ENCODE measurements at regions not wholly inside any gene's neighbourhood (a gene's known extent, or its start where the extent isn't known, plus 50 kb on each side); places are given as distances from the start of the nearest gene placed in this dataset.

DNA sequence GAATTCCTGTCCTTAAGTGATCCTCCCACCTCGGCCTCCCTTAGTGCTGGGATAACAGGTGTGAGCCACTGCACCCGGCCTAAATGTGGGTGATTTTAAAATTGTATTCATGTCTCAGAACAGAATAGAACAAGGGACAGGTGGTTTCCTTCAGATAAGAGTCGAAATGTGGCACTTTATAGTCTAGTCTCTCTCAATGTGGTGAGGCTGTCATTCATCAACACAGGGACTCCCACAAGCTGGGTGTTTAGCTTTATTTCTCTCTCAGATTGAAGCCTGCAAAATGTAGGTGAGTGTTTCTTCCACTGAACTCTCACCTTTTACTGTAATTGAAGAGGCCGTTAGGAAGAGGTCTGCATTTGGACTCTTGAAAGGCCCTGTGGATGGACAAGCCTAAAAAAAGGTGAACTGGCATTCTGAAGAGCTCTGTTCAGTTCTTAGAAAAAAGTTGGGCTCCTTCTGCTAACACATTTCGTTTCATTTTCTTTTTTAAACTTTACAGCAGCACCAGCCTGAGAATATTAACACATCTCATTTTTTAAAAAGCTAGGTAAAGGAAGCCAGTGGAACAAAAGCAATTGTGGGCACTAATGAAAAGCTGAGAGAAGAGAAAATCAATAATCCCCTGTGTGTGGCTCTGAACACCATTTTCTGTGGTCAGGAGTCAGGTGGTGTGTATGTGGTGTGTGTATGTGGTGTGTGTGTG lies 126.2 kb upstream of the SLC28A3 start:
- ATAC-seq (ENCODE audit: insufficient read depth, low read depth), result no peak
- no peak for DNase-seq

DNA sequence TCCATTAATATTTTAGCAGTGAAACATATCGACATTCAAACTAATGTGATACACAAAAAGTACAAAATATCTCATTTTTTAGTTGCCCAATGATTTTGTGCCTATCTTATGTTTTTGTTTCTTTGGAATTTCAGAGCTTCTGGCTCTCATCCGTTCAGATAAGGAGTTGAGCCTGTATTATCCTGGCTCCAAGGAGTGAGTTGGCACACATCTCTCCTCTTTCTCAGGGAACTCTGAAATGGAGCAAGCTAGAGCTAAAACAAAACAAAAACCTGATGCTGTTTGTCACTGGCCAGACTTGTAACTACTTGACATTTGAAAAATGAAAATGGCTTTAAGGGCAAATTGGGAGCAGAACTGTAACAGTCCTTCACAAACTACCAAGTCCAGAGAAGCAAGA lies 131.3 kb upstream of the SLC28A3 start:
- DNase-seq (no peak), ATAC-seq (ENCODE audit: insufficient read depth, low read depth) (no peak)
- Histone ChIP-seq H2AFZ (ENCODE audit: low read depth, low read length) (no peak overlapping the region), H4K20me1 (ENCODE audit: insufficient read depth, low read length) (no peaks in the 10 kb centered on the region), H3K27ac (ENCODE audit: low read length) (no peak overlapping the region), H3K36me3 (ENCODE audit: insufficient read depth, low read length) (no peaks in the 10 kb centered on the region), H3K27me3 (ENCODE audit: insufficient read depth, low read length, poor library complexity) (no peaks in the 10 kb centered on the region), H3K79me2 (ENCODE audit: insufficient read depth, low read length) (no peaks in the 10 kb centered on the region), H3K9me3 (ENCODE audit: insufficient read depth, low read length, severe bottlenecking) (no peaks in the 10 kb centered on the region), H3K4me1 (ENCODE audit: insufficient read depth, low read length) (no peaks in the 10 kb centered on the region), H3K9ac (ENCODE audit: low read depth, low read length) (no peak overlapping the region), H3K4me2 (ENCODE audit: insufficient read depth, low read length) (no peak overlapping the region), H3K4me3 (ENCODE audit: low read depth in 1 of 2, low read length in 2 of 2) (no peak overlapping the region)
- TF ChIP-seq, protein P1, sequence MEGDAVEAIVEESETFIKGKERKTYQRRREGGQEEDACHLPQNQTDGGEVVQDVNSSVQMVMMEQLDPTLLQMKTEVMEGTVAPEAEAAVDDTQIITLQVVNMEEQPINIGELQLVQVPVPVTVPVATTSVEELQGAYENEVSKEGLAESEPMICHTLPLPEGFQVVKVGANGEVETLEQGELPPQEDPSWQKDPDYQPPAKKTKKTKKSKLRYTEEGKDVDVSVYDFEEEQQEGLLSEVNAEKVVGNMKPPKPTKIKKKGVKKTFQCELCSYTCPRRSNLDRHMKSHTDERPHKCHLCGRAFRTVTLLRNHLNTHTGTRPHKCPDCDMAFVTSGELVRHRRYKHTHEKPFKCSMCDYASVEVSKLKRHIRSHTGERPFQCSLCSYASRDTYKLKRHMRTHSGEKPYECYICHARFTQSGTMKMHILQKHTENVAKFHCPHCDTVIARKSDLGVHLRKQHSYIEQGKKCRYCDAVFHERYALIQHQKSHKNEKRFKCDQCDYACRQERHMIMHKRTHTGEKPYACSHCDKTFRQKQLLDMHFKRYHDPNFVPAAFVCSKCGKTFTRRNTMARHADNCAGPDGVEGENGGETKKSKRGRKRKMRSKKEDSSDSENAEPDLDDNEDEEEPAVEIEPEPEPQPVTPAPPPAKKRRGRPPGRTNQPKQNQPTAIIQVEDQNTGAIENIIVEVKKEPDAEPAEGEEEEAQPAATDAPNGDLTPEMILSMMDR (IDR thresholded peaks at IDR 0.05; ENCODE audit: borderline replicate concordance, extremely low read depth, low read length, poor library complexity, severe bottlenecking), result no peak
- no peak for TF ChIP-seq EZH2 (IDR thresholded peaks at IDR 0.05; ENCODE audit: borderline replicate concordance, low read depth, low read length, severe bottlenecking)

More for the DNA sequence above, 126.2 kb upstream of the SLC28A3 start:
- H3K9me3 ChIP-seq (ENCODE audit: insufficient read depth, low read length, severe bottlenecking), result no peaks in the 10 kb centered on the region
- no peaks in the 10 kb centered on the region for H3K36me3 ChIP-seq (ENCODE audit: insufficient read depth, low read length)
- no peak overlapping the region for H3K4me2 ChIP-seq (ENCODE audit: insufficient read depth, low read length)
- no peaks in the 10 kb centered on the region for H3K27me3 ChIP-seq (ENCODE audit: insufficient read depth, low read length, poor library complexity)
- no peaks in the 10 kb centered on the region for H3K79me2 ChIP-seq (ENCODE audit: insufficient read depth, low read length)
- no peaks in the 10 kb centered on the region for H3K4me1 ChIP-seq (ENCODE audit: insufficient read depth, low read length)
- H3K9ac ChIP-seq (ENCODE audit: low read depth, low read length), result no peak overlapping the region
- no peaks in the 10 kb centered on the region for H4K20me1 ChIP-seq (ENCODE audit: insufficient read depth, low read length)
- no peak overlapping the region for H3K27ac ChIP-seq (ENCODE audit: low read length)
- no peak for TF ChIP-seq EZH2 (IDR thresholded peaks at IDR 0.05; ENCODE audit: borderline replicate concordance, low read depth, low read length, severe bottlenecking)
- TF ChIP-seq, protein P1 (IDR thresholded peaks at IDR 0.05; ENCODE audit: borderline replicate concordance, extremely low read depth, low read length, poor library complexity, severe bottlenecking), result no peak
- no peak overlapping the region for H2AFZ ChIP-seq (ENCODE audit: low read depth, low read length)
- H3K4me3 ChIP-seq (ENCODE audit: low read depth in 1 of 2, low read length in 2 of 2), result no peak overlapping the region

DNA sequence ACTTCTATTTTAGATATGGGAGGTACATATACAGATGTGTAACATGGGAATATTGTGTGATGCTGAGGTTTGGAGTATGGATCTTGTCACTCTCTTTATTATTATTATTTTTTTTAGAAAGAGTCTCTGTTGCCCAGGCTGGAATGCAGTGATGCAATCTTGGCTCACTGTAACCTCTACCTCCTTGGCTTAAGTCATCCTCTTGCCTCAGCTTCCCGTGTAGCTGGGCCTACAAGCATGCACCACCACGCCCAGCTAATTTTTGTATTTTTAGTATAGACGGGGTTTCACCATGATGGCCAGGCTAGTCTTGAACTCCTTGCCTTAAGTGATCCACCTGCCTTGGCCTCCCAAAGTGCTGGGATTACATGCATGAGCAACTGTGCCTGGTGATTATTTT lies 138.4 kb upstream of the SLC28A3 start:
- Histone ChIP-seq H3K4me3 (ENCODE audit: low read depth in 1 of 2, low read length in 2 of 2) (no peak overlapping the region), H3K4me1 (ENCODE audit: insufficient read depth, low read length) (no peaks in the 10 kb centered on the region), H4K20me1 (ENCODE audit: insufficient read depth, low read length) (no peaks in the 10 kb centered on the region), H3K79me2 (ENCODE audit: insufficient read depth, low read length) (no peaks in the 10 kb centered on the region), H3K27me3 (ENCODE audit: insufficient read depth, low read length, poor library complexity) (no peaks in the 10 kb centered on the region), H3K9me3 (ENCODE audit: insufficient read depth, low read length, severe bottlenecking) (no peaks in the 10 kb centered on the region), H3K27ac (ENCODE audit: low read length) (no peak overlapping the region), H2AFZ (ENCODE audit: low read depth, low read length) (no peak overlapping the region), H3K36me3 (ENCODE audit: insufficient read depth, low read length) (no peaks in the 10 kb centered on the region), H3K4me2 (ENCODE audit: insufficient read depth, low read length) (no peak overlapping the region), H3K9ac (ENCODE audit: low read depth, low read length) (no peak overlapping the region)
- no peak for DNase-seq
- no peak for ATAC-seq (ENCODE audit: insufficient read depth, low read depth)
- TF ChIP-seq EZH2 (IDR thresholded peaks at IDR 0.05; ENCODE audit: borderline replicate concordance, low read depth, low read length, severe bottlenecking), result no peak
- TF ChIP-seq, protein P1 (IDR thresholded peaks at IDR 0.05; ENCODE audit: borderline replicate concordance, extremely low read depth, low read length, poor library complexity, severe bottlenecking), result no peak
